GM21390 (cell line): ENCODE measurements at regions not wholly inside any gene's neighbourhood (a gene's known extent, or its start where the extent isn't known, plus 50 kb on each side); places are given as distances from the start of the nearest gene placed in this dataset.
"Not testable (repeated sequence)": the region's sequence is repeated elsewhere in the genome, so short reads cannot be mapped to it uniquely, and the experiment has no call there.

Source experiments
- ATAC-seq: cut with Tn5 transposase; IDR thresholded peaks from one replicate; pipeline ENCODE4 v1.9.1; 2021; ENCODE audit not compliant: unreplicated experiment

- no peak for ATAC-seq
These were observed 91.8 kb upstream of the F13A1 start for GRCh38 chr6:6412221-6412620.

GRCh38 chr6:6412700-6413099 lies 92.2 kb upstream of the F13A1 start:
- ATAC-seq = no peak

GRCh38 chr6:6414931-6415330 lies 94.5 kb upstream of the F13A1 start:
- ATAC-seq = no peak

- no peak for ATAC-seq
These were observed 97.0 kb upstream of the F13A1 start for GRCh38 chr6:6417475-6417874.

- no peak for ATAC-seq
These were observed 98.0 kb upstream of the F13A1 start for GRCh38 chr6:6418421-6418820.

GRCh38 chr6:6420107-6420506 lies 99.6 kb upstream of the F13A1 start:
- ATAC-seq = no peak

- ATAC-seq = no peak
These were observed 113.7 kb upstream of the F13A1 start for GRCh38 chr6:6434151-6434550.

GRCh38 chr6:6434723-6435122 lies 114.3 kb upstream of the F13A1 start:
- ATAC-seq = no peak

GRCh38 chr6:6436366-6436765 lies 115.9 kb upstream of the F13A1 start:
- no peak for ATAC-seq

GRCh38 chr6:6436946-6437345 lies 116.5 kb upstream of the F13A1 start:
- no peak for ATAC-seq

- ATAC-seq = no peak
These were observed 117.8 kb upstream of the F13A1 start for GRCh38 chr6:6438286-6438685.

GRCh38 chr6:6439778-6440177 lies 119.3 kb upstream of the F13A1 start:
- no peak for ATAC-seq

GRCh38 chr6:6452002-6452401 lies 131.5 kb upstream of the F13A1 start:
- no peak for ATAC-seq

- ATAC-seq = no peak
These were observed 132.7 kb upstream of the F13A1 start for GRCh38 chr6:6453186-6453585.

- ATAC-seq = no peak
These were observed 133.2 kb upstream of the LY86 start for GRCh38 chr6:6455272-6455671.

- ATAC-seq = no peak
These were observed 130.3 kb upstream of the LY86 start for GRCh38 chr6:6458172-6458571.

- not testable (repeated sequence) for ATAC-seq
These were observed 128.6 kb upstream of the LY86 start for GRCh38 chr6:6459963-6460362.

GRCh38 chr6:6460416-6460815 lies 128.1 kb upstream of the LY86 start:
- ATAC-seq = no peak

GRCh38 chr6:6461138-6461537 lies 127.4 kb upstream of the LY86 start:
- ATAC-seq = no peak

GRCh38 chr6:6466967-6467761 lies 121.4 kb upstream of the LY86 start:
- no peak for ATAC-seq

GRCh38 chr6:6469074-6469473 lies 119.4 kb upstream of the LY86 start:
- ATAC-seq = no peak

- ATAC-seq = no peak
These were observed 118.4 kb upstream of the LY86 start for GRCh38 chr6:6470123-6470522.

GRCh38 chr6:6471276-6471675 lies 117.2 kb upstream of the LY86 start:
- ATAC-seq = no peak
